H1 (cell line): ENCODE measurements at regions not wholly inside any gene's neighbourhood (a gene's known extent, or its start where the extent isn't known, plus 50 kb on each side); places are given as distances from the start of the nearest gene placed in this dataset.

Experiments used
- CTCF ChIA-PET: fragments of 300-600 bp; sonication (Branson Sonifier 250); formaldehyde crosslinking; loops from one replicate; lab custom pipeline; 2021; ENCODE audit not compliant: partially characterized antibody; lab: Charles Lee
- POLR2A ChIA-PET: fragments of 300-600 bp; sonication (Branson Sonifier 250); formaldehyde crosslinking; loops from one replicate; lab custom pipeline; 2021; ENCODE audit warnings: inconsistent platforms; ENCODE audit not compliant: partially characterized antibody; lab: Charles Lee
- DNase-seq, 2 experiments: peaks; one replicate each; pipeline versions ENCODE4 v3.0.0 to v3.0.0-alpha.2; 2010 to 2022; ENCODE audit warnings: low spot score in 2 of 2, low read depth in 1 of 2, mixed read lengths in 1 of 2
- FAIRE-seq: peaks from 2 replicates; lab custom pipeline; 2011; peaks lifted over from hg19 to GRCh38; lab: Jason Lieb, UNC
- H2AFZ ChIP-seq: 2 replicates; pipeline ENCODE4 v1.8.1; 2012; ENCODE audit warnings: low read length, inconsistent platforms
- H2AK5ac ChIP-seq: 2 replicates; pipeline ENCODE4 v1.6.1; 2013; ENCODE audit warnings: low read depth, low read length
- H2BK120ac ChIP-seq: replicated peaks from 2 replicates; pipeline ENCODE3; 2013; ENCODE audit warnings: low read depth, low read length, inconsistent platforms
- H2BK12ac ChIP-seq: 2 replicates; pipeline ENCODE4 v1.6.1; 2013; ENCODE audit warnings: low read depth, low read length
- H2BK15ac ChIP-seq: 2 replicates; pipeline ENCODE4 v1.6.1; 2013; ENCODE audit warnings: low read length
- H2BK20ac ChIP-seq: 2 replicates; pipeline ENCODE4 v1.6.1; 2013; ENCODE audit warnings: low read length
- H2BK5ac ChIP-seq: 2 replicates; pipeline ENCODE4 v1.6.1; 2013; ENCODE audit warnings: low read depth, low read length
- H3K14ac ChIP-seq: 2 replicates; pipeline ENCODE4 v1.6.1; 2013; ENCODE audit warnings: inconsistent platforms; ENCODE audit not compliant: insufficient read length
- H3K18ac ChIP-seq: 2 replicates; pipeline ENCODE4 v1.6.1; 2013; ENCODE audit warnings: low read length; ENCODE audit errors: extremely low read depth
- H3K23ac ChIP-seq: 2 replicates; pipeline ENCODE4 v1.6.1; 2013; ENCODE audit warnings: inconsistent platforms; ENCODE audit not compliant: insufficient read length
- H3K23me2 ChIP-seq: 2 replicates; pipeline ENCODE4 v1.6.1; 2013; ENCODE audit warnings: low read depth, low read length
- H3K27ac ChIP-seq: 2 replicates; pipeline ENCODE4 v1.6.1; 2011; ENCODE audit warnings: low read depth, low read length, inconsistent platforms
- H3K27me3 ChIP-seq, 4 experiments: replicated peaks in 1 of 4; 1 replicate in 1 of 4; 2 replicates in 3 of 4; pipeline versions ENCODE4 v1.6.1 to v1.8.1; 2011 to 2013; ENCODE audit warnings: low read length in 3 of 4, mild to moderate bottlenecking in 3 of 4, inconsistent platforms in 2 of 4, mixed read lengths in 2 of 4, moderate library complexity in 1 of 4; ENCODE audit not compliant: control insufficient read depth in 3 of 4, insufficient read depth in 3 of 4; ENCODE audit errors: extremely low read depth in 1 of 4
- H3K36me3 ChIP-seq, 4 experiments: 2 replicates each; pipeline versions ENCODE4 v1.6.1 to v1.8.1; 2011 to 2013; ENCODE audit warnings: mild to moderate bottlenecking in 4 of 4, low read length in 3 of 4, moderate library complexity in 2 of 4, control low read depth in 1 of 4, inconsistent platforms in 1 of 4; ENCODE audit not compliant: insufficient read depth in 4 of 4, control insufficient read depth in 2 of 4
- H3K4ac ChIP-seq: replicated peaks from 2 replicates; pipeline ENCODE3; 2013; ENCODE audit warnings: low read length, low read depth, mixed read lengths, inconsistent platforms; ENCODE audit not compliant: insufficient read length
- H3K4me1 ChIP-seq, 4 experiments: replicated peaks in 1 of 4; 1 replicate in 1 of 4; 2 replicates in 3 of 4; pipeline versions ENCODE4 v1.6.1 to v1.8.1; 2011 to 2013; ENCODE audit warnings: low read length in 3 of 4, inconsistent platforms in 2 of 4, mixed read lengths in 1 of 4; ENCODE audit not compliant: insufficient read depth in 4 of 4, control insufficient read depth in 3 of 4
- H3K4me2 ChIP-seq, 2 experiments: 2 replicates each; pipeline versions ENCODE4 v1.6.1 to v1.8.1; 2011 to 2013; ENCODE audit warnings: low read depth in 2 of 2, low read length in 2 of 2, control low read depth in 1 of 2, inconsistent platforms in 1 of 2, mild to moderate bottlenecking in 1 of 2; ENCODE audit not compliant: insufficient read depth in 1 of 2
- H3K4me3 ChIP-seq, 4 experiments: fragments of 200-600, 300-600 bp in 1 of 4; sonication (generic), shearing (Covaris generic), sonication (Bioruptor Twin) in 1 of 4; 2 replicates each; pipeline versions ENCODE4 v1.5.1 to v1.8.1; 2011 to 2016; ENCODE audit warnings: low read length in 4 of 4, low read depth in 3 of 4, control low read depth in 2 of 4, inconsistent platforms in 2 of 4, mild to moderate bottlenecking in 2 of 4, mixed read lengths in 1 of 4, moderate library complexity in 1 of 4; ENCODE audit not compliant: insufficient read depth in 2 of 4; ENCODE audit errors: extremely low read depth in 1 of 4
- H3K56ac ChIP-seq: replicated peaks from 2 replicates; pipeline ENCODE3; 2013; ENCODE audit warnings: low read depth, mild to moderate bottlenecking, mixed read lengths, low read length, inconsistent platforms; ENCODE audit not compliant: insufficient read length
- H3K79me1 ChIP-seq: 2 replicates; pipeline ENCODE4 v1.6.1; 2013; ENCODE audit warnings: low read depth, low read length, control low read depth
- H3K79me2 ChIP-seq, 2 experiments: 2 replicates each; pipeline versions ENCODE4 v1.6.1 to v1.8.1; 2012 to 2013; ENCODE audit warnings: low read length in 2 of 2, mild to moderate bottlenecking in 2 of 2, inconsistent platforms in 1 of 2; ENCODE audit not compliant: insufficient read depth in 2 of 2, control insufficient read depth in 1 of 2
- H3K9ac ChIP-seq, 4 experiments: replicated peaks in 1 of 4; 1 replicate in 1 of 4; 2 replicates in 3 of 4; pipeline versions ENCODE4 v1.6.1 to v1.8.1; 2011 to 2013; ENCODE audit warnings: low read depth in 3 of 4, low read length in 3 of 4, control low read depth in 2 of 4, mild to moderate bottlenecking in 2 of 4, moderate library complexity in 2 of 4, inconsistent platforms in 1 of 4; ENCODE audit errors: extremely low read depth in 1 of 4
- H3K9me3 ChIP-seq, 2 experiments: 2 replicates each; pipeline versions ENCODE4 v1.6.1 to v1.8.1; 2012 to 2013; ENCODE audit warnings: mild to moderate bottlenecking in 2 of 2, moderate library complexity in 2 of 2, control low read depth in 1 of 2, inconsistent platforms in 1 of 2, low read depth in 1 of 2, low read length in 1 of 2, mixed read lengths in 1 of 2; ENCODE audit not compliant: insufficient read depth in 2 of 2
- H4K20me1 ChIP-seq, 2 experiments: replicated peaks in 1 of 2; 2 replicates each; pipeline versions ENCODE3 to v1.8.1; 2011 to 2013; ENCODE audit warnings: inconsistent platforms in 2 of 2, low read length in 2 of 2, mild to moderate bottlenecking in 1 of 2; ENCODE audit not compliant: insufficient read depth in 2 of 2, control insufficient read depth in 1 of 2
- H4K5ac ChIP-seq: 2 replicates; pipeline ENCODE4 v1.6.1; 2013; ENCODE audit warnings: low read length, low read depth, mixed read lengths, inconsistent platforms; ENCODE audit not compliant: insufficient read length
- H4K8ac ChIP-seq: 2 replicates; pipeline ENCODE4 v1.8.0; 2013; ENCODE audit warnings: mild to moderate bottlenecking, moderate library complexity, low read length, inconsistent platforms; ENCODE audit not compliant: insufficient read depth; ENCODE audit errors: extremely low read depth
- H4K91ac ChIP-seq: replicated peaks from 2 replicates; pipeline ENCODE3; 2013; ENCODE audit warnings: low read length, mixed read lengths, inconsistent platforms; ENCODE audit not compliant: insufficient read length
- BACH1 ChIP-seq: IDR thresholded peaks from 2 replicates; pipeline ENCODE4 v1.6.1; 2012; ENCODE audit warnings: low read length, improper control_type of control experiment
- CTBP2 ChIP-seq: IDR thresholded peaks from 2 replicates; pipeline ENCODE4 v1.7.0; 2011; ENCODE audit warnings: borderline replicate concordance, mild to moderate bottlenecking, moderate library complexity, mixed read lengths, low read length; ENCODE audit not compliant: insufficient read depth, insufficient read length
- WGBS, 2 experiments: shearing (Covaris generic) in 1 of 2; methylation state at CpG; one replicate each; pipeline versions ENCODE4 v1.1.6 to v1.1.7; 2013 to 2015; ENCODE audit warnings: low lambda C conversion rate in 2 of 2, mixed read lengths in 2 of 2, inconsistent platforms in 1 of 2, low coverage in 1 of 2, missing lambda C conversion rate in 1 of 2; ENCODE audit not compliant: insufficient replicate concordance in 2 of 2, insufficient coverage in 1 of 2, insufficient read length in 1 of 2; ENCODE audit errors: extremely low coverage in 1 of 2, missing lambda C conversion rate in 1 of 2; 5-methylcytosine and 5-hydroxymethylcytosine counted together

- Histone ChIP-seq H3K79me1 (no peaks in the 10 kb centered on the region), H2BK15ac (no peak overlapping the region), H4K5ac (no peak overlapping the region), H4K8ac (no peak overlapping the region), H2AFZ (no peak overlapping the region), H3K4ac (no peak overlapping the region), H3K18ac (no peak overlapping the region), H2AK5ac (no peak overlapping the region), H3K27me3 (no peaks in the 10 kb centered on the region), H4K91ac (no peak overlapping the region), H4K20me1 (no peaks in the 10 kb centered on the region), H2BK12ac (no peak overlapping the region), H3K9ac (no peak overlapping the region), H3K4me3 (no peak overlapping the region), H3K4me1 (no peaks in the 10 kb centered on the region), H2BK5ac (no peak overlapping the region), H3K27ac (no peak overlapping the region), H3K9me3 (no peaks in the 10 kb centered on the region), H3K56ac (no peak overlapping the region), H3K14ac (no peak overlapping the region), H3K4me2 (no peak overlapping the region), H2BK120ac (no peak overlapping the region), H3K23me2 (no peaks in the 10 kb centered on the region), H3K36me3 (no peaks in the 10 kb centered on the region), H3K23ac (no peak overlapping the region), H2BK20ac (no peak overlapping the region), H3K79me2 (no peaks in the 10 kb centered on the region)
- TF ChIP-seq CTBP2 (no peak), BACH1 (no peak)
- 94% methylated on average over 6 of the region's 6 CpGs; no CpG with 5 or more reads in 1 of the 2 experiments for WGBS, 2 experiments
- FAIRE-seq (no peak), DNase-seq (no peak)
- POLR2A ChIA-PET: no interaction called here
- CTCF ChIA-PET: interaction anchor here (0.7 to 2.2 kb wide), 3 partner anchors 8 to 181 kb away, joined by 3 to 6 read pairs (median 5); no protein-coding TSS in a partner anchor
Observed at GRCh38 chr3:64303881-64304280, 78.6 kb upstream of the PRICKLE2 start.
